ENCODE measurements at regions not wholly inside any gene's neighbourhood (a gene's known extent, or its start where the extent isn't known, plus 50 kb on each side); places are given as distances from the start of the nearest gene placed in this dataset.

DNA sequence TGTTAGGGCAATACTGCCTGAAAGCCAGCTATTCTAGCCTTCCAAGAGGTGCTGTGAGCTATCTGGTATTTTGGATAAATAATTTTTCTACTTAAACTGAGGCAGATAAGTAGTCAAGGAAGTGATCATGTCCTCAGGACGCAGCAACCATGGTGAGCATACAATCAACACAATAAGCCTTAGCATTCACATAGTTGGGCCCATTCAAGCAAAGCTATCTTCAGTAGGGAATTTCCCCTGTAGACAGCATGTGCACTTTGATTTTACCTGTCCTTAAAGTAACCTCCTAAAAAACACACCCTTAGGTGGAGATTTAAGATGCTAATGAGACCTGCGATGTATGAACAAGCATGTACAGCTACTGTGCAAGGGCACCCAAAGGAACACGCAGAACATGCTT lies 76.2 kb upstream of the HCN1 start:
- TF ChIP-seq NFRKB (IDR thresholded peaks at IDR 0.05; ENCODE audit: low read depth) (no peak), DACH1 (IDR thresholded peaks at IDR 0.05; ENCODE audit: partially characterized antibody) (no peak), EZH2 (IDR thresholded peaks at IDR 0.05; ENCODE audit: borderline replicate concordance, low read depth, low read length) (no peak), YY1 (IDR thresholded peaks at IDR 0.05; ENCODE audit: borderline replicate concordance in 1 of 3, control insufficient read depth in 1 of 3, extremely low read depth in 1 of 3, insufficient read depth in 3 of 3, insufficient read length in 1 of 3, insufficient replicate concordance in 2 of 3, low read depth in 1 of 3, low read length in 2 of 3) (no peak), PRMT5 (CRISPR knock-in tag; IDR thresholded peaks at IDR 0.05) (no peak)
- TF ChIP-seq, protein P1, sequence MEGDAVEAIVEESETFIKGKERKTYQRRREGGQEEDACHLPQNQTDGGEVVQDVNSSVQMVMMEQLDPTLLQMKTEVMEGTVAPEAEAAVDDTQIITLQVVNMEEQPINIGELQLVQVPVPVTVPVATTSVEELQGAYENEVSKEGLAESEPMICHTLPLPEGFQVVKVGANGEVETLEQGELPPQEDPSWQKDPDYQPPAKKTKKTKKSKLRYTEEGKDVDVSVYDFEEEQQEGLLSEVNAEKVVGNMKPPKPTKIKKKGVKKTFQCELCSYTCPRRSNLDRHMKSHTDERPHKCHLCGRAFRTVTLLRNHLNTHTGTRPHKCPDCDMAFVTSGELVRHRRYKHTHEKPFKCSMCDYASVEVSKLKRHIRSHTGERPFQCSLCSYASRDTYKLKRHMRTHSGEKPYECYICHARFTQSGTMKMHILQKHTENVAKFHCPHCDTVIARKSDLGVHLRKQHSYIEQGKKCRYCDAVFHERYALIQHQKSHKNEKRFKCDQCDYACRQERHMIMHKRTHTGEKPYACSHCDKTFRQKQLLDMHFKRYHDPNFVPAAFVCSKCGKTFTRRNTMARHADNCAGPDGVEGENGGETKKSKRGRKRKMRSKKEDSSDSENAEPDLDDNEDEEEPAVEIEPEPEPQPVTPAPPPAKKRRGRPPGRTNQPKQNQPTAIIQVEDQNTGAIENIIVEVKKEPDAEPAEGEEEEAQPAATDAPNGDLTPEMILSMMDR (IDR thresholded peaks at IDR 0.05 in 2 of 3, conservative IDR thresholded peaks at IDR 0.05 in 1 of 3; ENCODE audit: insufficient read depth in 2 of 3, low read depth in 1 of 3, low read length in 3 of 3), result no peak
